ENCODE measurements at regions not wholly inside any gene's neighbourhood (a gene's known extent, or its start where the extent isn't known, plus 50 kb on each side); places are given as distances from the start of the nearest gene placed in this dataset.

- no peak for DNase-seq (ENCODE audit: low read depth in 4 of 4, low spot score in 1 of 4)
Measured at GRCh38 chr20:11624704-11625103, 293.0 kb upstream of the BTBD3 start.

DNA sequence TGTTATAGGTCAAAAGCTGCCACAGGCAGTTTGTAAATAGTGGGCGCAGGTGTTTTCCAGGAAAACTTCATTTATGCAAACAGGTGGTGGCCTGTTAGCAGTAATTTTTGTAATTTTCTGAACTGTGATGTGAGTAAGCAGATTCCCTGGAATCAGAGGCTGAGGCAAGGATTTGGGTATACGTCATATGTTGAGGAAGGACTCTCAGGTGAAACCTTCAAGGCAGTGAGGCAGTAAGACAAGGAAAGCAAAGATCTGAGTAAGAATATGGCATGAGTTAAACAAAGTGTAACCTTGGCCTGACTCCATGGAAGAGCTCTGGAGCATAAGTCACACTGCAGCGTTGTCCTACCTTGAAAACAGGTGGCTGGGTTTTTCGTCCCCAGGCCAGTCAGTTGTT lies 291.1 kb upstream of the BTBD3 start:
- no peak for DNase-seq (ENCODE audit: low read depth in 4 of 4, low spot score in 1 of 4)

DNA sequence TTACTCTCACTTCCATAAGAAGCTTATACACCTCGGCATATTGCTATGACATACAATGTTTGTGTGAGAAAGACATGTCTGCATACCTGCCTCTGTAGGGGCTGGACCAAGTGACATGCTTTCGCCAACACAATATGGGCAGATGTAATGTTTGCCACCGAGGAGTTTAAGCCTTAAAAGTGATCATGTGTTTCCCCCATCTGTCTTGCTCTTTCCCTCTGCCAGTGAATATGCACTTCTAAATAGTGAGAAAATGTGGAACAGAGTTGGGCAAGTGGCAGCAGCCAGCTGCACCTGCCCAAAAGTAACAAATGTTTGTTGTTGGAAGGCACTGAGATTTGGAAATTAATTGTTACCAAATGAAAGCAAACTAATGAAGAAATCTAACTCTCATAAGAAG lies 274.8 kb upstream of the BTBD3 start:
- DNase-seq (ENCODE audit: low read depth in 4 of 4, low spot score in 1 of 4): no peak

DNA sequence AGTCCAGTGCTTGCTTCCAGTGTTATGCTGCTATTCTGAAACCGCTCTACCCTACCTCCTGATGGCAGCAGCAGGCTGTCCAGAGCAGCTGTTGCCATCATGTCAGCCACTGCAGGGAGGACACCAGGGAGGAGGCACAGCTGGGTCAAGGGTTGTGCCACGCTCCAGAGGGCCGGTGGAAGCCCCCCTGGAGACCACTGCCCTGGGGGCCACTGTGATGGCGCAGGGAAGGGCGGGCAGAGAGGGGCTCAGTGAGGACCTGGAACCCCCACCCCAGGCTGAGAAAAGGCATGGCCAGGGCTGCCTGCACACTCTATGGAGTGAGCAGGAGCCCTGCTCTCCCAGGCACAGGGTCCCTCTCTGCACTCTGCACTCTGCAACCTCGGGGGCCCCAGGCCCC lies 271.3 kb upstream of the BTBD3 start:
- DNase-seq (ENCODE audit: low read depth in 4 of 4, low spot score in 1 of 4): no peak

GRCh38 chr20:11650566-11650965 lies 267.1 kb upstream of the BTBD3 start:
- DNase-seq (ENCODE audit: low read depth in 4 of 4, low spot score in 1 of 4): no peak

GRCh38 chr20:11651138-11651537 lies 266.6 kb upstream of the BTBD3 start:
- no peak for DNase-seq (ENCODE audit: low read depth in 4 of 4, low spot score in 1 of 4)

DNA sequence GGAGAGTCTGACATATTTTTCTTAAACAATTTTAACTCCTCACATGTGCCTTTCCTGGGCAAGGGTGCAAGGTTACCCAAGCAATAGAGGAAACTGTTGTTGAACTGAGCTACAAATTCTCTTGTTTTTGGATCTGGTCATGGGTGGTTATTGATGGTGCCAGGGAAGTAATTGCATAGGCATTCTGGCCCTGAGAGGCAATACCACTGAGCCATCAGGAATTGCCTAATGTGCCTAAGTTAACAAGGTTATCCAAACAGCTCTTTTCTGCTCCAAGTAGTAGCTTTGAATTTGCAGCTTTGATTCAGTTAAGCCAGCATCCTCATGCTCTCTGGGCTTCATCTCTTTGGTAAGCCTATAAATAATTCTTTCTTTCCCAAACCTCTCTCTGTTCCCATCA lies 266.0 kb upstream of the BTBD3 start:
- no peak for DNase-seq (ENCODE audit: low read depth in 4 of 4, low spot score in 1 of 4)

DNA sequence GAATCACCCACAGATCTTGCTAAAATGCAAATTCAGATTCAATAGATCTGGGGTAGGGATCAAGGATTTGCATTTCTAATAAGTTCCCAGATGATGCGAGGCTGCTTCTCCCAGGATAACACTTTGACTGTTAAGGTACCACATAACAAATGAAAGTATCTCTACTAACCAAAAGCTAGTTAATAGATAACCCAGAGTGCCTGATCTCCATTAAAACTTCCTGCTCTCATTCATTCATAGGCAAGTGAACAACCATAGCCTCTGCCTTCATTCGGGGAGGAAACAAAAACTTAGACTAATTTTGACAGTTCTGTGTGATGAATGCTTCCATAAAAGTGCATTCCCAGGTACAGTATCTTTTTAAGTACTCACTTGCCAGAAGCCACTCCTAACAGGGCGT lies 265.6 kb upstream of the BTBD3 start:
- no peak for DNase-seq (ENCODE audit: low read depth in 4 of 4, low spot score in 1 of 4)

DNA sequence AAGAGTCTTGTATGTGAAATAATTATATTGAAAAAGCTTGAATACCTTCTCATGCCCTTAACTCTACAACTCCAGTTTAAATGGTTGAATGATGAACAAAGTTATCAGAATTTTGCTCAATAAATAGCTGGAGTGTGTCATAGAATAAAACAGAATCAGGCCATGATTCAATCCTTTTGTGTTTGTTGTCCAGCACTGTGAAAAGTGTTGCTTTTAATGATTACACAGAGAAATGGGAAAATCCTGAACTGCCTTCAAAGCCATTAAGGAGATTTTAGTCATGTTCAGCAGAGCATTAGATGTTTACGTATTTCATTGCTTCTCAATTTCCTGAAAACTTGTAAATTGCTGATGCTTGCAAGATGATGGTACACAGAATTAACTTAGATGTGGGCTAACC lies 262.9 kb upstream of the BTBD3 start:
- DNase-seq (ENCODE audit: low read depth in 4 of 4, low spot score in 1 of 4): no peak

DNA sequence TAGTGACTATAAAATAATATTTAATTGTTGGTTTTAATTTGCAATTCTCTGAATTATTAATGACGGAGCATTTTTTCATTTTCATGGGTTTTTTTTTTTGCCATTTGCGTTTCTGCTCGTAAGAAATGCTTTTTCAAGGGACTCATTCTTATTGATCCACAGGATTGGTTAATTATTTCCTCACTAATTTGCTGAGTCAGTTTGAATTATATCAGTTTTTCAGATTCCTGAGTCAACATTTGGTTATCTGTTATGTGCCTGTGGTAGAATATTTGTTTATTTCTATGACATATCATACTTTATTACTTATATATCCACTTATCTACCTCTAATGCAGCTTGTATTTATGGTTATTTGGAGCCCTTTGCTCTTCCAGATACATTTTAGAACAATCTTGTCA lies 257.0 kb upstream of the BTBD3 start:
- no peak for DNase-seq (ENCODE audit: low read depth in 4 of 4, low spot score in 1 of 4)

- no peak for DNase-seq (ENCODE audit: low read depth in 4 of 4, low spot score in 1 of 4)
Measured at GRCh38 chr20:11671015-11671511, 246.6 kb upstream of the BTBD3 start.

DNA sequence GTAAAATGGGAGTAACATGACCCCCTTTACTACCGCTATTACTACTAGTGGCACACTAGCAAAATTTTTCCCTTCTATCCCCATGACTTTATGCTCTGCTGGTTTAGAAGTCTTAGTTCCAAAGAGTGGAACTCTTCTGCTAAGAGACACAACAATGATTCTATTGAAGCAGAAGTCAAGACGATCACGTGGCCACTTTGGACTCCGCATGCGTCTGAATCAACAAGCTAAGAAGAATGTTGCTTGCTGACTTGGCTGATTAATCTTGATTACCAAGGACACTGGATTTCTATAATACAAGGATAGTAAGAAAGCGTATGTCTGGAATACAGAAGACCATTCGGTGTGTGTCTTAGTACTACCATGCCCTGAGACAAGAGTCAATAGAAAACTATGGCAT lies 244.7 kb upstream of the BTBD3 start:
- no peak for DNase-seq (ENCODE audit: low read depth in 4 of 4, low spot score in 1 of 4)

DNA sequence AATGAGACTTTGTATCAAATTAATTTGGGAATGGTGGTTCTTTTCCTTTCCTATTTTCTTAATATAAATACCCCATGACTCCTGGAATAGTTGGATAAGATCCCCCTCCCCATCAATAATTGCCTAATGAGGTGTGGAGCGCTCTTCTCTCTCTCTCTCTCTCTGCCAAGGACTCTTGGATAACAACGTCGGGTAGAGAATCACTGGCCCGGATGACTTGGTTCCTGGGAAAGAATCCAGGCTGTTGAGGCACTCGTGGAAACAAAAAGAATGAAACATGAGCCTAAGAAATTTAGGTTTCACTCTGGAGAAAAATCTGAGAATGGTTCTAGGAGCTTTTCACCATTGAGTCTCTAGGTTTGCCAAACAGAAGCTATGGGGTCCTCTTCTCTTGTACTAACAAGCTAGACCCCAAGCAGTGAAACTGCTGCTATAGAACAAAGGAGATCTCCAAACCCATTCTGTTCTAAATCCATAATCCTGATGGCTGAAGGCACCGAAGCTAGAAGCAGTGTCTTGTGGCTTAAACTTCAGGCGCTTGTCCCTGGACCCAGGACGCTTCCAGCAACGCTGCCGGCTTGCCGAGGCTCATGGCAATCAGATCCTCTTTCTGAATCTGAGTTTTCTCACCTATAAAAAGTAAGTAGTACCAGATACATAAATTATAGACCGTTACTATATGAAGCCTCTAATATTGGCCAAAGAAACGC lies 241.6 kb upstream of the BTBD3 start:
- no peak for DNase-seq (ENCODE audit: low read depth in 4 of 4, low spot score in 1 of 4)

DNA sequence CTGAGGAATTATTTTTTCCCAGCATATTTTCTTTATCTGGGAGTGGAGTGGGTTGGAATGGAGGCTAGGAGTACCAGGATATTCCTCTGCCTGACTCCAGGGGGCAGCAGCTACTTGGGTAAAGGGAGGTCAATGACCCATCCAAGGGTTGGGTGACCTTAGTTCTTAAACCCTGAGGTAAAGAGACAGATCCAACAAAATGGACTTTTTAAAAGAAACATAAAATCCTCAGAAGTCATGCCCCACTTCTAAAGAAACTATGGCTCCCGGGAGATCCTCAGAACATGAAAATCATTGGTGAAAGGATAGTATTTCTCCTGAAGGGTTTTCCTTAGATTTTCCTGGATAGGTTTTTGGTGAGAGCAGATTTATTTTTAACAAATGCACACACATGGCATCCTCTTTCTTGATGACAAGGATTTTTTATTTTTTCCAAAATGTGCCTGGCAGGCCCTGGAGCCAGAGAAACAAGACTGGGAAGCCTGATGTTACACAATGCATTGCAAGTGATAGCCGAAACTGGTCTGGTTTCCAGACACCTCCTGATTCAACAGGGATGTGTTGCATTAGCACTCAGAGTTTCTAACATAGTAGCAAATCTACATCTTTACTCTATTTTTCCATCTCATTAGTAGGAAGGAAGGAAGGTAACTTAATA lies 240.9 kb upstream of the BTBD3 start:
- no peak for DNase-seq (ENCODE audit: low read depth in 4 of 4, low spot score in 1 of 4)

DNA sequence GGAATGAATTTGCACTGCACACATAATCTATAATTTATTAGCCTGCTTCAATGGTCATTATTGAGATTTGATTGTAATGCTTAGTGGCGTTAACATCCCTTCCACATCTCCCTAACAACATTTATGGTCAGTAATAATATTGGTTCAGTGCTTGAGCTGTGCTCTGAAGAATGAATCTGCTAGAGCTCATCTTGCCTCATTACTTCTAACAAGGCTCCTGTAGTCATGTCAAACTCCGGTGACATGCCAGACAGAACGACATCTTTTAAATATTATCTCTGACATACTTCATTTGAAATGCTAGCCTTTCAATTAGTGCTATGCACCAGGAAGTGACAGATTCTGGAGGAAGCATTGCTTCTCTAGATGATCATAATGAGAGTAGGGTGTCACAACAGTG lies 240.3 kb upstream of the BTBD3 start:
- DNase-seq (ENCODE audit: low read depth in 4 of 4, low spot score in 1 of 4): no peak

DNA sequence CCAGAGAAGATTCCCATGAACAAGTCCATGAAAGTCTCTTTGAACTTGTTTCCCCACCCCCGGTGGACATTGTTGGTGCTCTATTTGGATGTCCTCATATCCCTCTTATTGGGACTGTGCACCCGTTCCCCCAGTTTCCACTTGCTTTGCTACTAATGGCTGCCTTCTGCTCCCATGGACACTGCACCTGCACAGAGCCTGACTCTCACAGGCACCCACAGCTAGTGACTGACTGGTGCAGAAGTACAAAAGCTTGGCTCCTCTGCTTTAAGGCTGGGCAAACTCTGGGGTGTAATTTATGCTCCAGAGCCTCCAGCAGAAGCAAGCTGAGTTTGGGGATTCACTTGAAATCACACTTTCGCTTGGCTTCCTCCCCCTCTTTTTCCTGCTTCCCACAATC lies 239.9 kb upstream of the BTBD3 start:
- DNase-seq (ENCODE audit: low read depth in 4 of 4, low spot score in 1 of 4): no peak

GRCh38 chr20:11682285-11682684 lies 235.4 kb upstream of the BTBD3 start:
- no peak for DNase-seq (ENCODE audit: low read depth in 4 of 4, low spot score in 1 of 4)

DNA sequence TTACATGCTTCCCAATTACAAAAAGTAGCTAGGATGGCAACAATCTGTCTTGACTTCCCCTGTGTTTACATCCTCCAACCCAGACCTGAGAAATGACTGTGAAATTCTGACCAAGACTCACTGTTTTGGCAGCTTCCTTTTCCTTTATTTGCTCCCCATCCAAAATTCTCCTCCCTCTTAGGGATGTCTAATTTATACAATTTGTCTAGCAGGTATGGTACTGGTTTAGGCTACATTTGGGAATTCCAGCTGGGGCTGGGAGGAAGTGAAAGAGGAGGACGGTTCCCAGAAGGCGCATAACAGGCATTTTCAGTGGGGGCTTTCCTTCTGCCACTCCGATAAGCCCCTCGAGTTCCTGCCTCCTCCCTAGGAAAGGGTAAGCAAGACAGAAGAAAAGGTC lies 231.5 kb upstream of the BTBD3 start:
- no peak for DNase-seq (ENCODE audit: low read depth in 4 of 4, low spot score in 1 of 4)

DNA sequence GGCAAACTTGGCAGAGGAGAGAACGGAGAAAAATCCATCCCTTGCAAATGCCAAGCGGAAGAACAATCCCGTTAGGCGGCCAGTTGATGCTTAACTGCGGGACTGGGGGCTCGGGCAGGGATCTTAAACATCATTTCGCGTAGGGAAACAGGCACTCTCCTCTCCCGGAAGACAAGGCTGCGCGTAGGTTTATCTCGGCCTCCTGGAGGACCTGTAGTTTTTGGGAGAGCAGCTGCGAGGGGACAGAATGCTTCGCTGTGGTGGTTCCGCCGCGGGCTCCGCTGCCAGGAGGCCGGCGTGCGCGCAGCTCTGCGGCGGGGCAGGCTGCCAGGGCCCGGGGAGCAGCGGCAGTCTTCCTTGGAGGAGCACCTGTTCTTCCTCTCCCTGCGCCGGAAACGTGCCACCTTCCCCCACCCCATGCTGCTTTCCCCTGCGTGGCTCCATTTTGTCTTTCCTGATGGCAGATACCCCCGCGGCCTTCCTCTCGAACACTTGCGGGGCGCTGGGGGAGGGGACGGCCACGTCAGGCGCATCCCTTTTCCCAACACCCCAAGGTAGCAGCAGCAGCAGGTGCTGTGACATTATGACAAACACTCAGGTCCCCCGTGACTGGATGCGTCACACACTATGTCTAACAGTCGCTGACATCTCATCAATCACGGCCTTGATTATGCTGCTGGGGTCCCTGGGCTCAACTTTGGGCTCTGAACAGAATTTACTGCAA lies 230.7 kb upstream of the BTBD3 start:
- no peak for DNase-seq (ENCODE audit: low read depth in 4 of 4, low spot score in 1 of 4)

GRCh38 chr20:11687546-11688292 lies 230.0 kb upstream of the BTBD3 start:
- no peak for DNase-seq (ENCODE audit: low read depth in 4 of 4, low spot score in 1 of 4)

DNA sequence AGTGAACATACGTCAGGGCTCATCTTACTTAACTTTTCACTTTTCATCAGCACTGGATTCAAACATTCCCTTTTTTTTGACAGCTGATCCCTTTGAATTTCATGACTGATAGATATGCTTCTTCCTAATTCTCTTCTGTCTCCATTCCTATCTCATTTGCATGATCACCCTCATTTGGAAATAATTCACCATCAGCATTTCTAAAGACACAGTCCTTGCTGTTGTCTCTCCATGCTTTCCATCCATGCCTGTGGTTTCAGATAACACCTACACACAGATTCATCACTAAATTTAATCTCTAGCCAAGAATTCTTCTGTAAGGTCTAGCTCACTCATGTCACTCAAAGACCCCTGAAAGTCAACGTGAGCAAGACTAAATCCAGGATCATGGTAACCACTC lies 228.4 kb upstream of the BTBD3 start:
- no peak for DNase-seq (ENCODE audit: low read depth in 4 of 4, low spot score in 1 of 4)

DNA sequence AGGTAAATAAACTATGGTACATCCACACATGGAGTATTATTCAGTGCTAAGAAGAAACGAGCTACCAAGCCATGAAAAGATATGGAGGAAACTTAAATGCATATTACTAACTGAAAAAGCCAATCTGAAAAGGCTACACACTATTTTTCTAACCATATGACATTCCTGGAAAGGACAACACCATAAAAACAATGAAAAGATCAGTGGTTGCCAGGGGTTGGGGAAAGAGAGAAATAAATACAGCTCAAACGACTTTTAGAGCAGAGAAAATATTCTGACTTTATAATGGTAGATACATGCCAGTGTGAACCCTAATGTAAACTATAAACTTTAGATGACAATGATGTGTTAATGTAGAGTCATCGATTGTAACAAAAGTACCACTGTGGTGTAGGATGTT lies 225.9 kb upstream of the BTBD3 start:
- no peak for DNase-seq (ENCODE audit: low read depth in 4 of 4, low spot score in 1 of 4)

All from stimulated activated CD4-positive, alpha-beta T cell treated with anti-CD3 and anti-CD28 coated beads, Interleukin-1b, Interleukin-23, amount 100 ng/mL, for 24 hours (primary cell).